ENCODE measurements at regions not wholly inside any gene's neighbourhood (a gene's known extent, or its start where the extent isn't known, plus 50 kb on each side); places are given as distances from the start of the nearest gene placed in this dataset.

DNA sequence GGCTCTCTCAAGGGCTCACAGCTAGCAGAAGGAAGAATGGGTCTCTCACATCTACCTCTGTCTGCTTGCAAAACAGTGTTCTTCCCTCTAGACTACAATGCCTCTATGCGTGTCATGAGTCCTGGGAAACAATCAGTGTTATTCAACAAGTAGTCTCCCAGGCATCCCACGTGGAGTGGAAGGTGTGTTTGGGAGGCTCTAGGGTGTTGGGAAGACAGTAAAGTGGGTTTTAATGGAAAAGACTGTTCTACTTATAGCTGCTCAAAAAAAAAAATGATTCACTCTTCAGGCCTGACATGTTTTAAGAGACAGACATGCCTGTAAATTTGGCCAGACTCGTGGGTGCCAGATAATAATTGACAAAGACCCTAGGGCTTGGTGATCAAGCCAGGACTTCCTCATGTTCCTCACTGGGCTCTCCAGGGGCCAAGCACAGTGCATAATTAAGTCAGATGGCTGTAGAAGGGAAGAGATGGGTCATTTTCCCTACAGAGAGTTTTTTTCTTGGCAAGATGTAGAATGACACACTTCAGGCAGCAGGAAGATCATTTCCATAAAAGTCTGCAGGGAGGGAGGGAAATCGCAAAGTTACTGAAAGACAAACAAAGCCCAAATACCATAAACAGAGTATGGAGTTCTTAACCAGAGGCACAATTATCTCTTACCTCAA is 246.4 kb downstream of the ACTL7B start:
- DNase-seq, result no peak
- intact Hi-C loops (cut with DNase I; ENCODE audit: low total_unique reads), result no loop called here
- 53 to 70% methylated on average over 3 to 4 of the region's 4 CpGs for WGBS, 2 donors (ENCODE audit: low coverage in 1 of 2)
- Histone ChIP-seq H3K9me3 (no peaks in the 10 kb centered on the region), H3K27me3 (no peaks in the 10 kb centered on the region), H3K4me1 (no peaks in the 10 kb centered on the region), H3K36me3 (no peaks in the 10 kb centered on the region), H3K4me3 (no peak overlapping the region), H3K27ac (no peak overlapping the region)
- in situ Hi-C loops (cut with MboI; ENCODE audit: low pct_ligation_motif_present in 1 of 4, low pct_unique_long_range_greater_than_20kb in 1 of 4, low sequenced_read_pairs in 3 of 4), result no loop called here
- TF ChIP-seq EP300 (IDR thresholded peaks at IDR 0.05; ENCODE audit: low read depth) (no peak), POLR2A (IDR thresholded peaks at IDR 0.05) (no peak), POLR2AphosphoS5 (IDR thresholded peaks at IDR 0.05) (no peak), CTCF (IDR thresholded peaks at IDR 0.05) (no peak)

- DNase-seq, result no peak
Observed at GRCh38 chr9:108607607-108608006, 248.2 kb downstream of the ACTL7B start.

GRCh38 chr9:108606401-108606800 is 249.4 kb downstream of the ACTL7B start:
- Histone ChIP-seq H3K36me3 (no peaks in the 10 kb centered on the region), H3K4me3 (no peak overlapping the region), H3K27ac (no peak overlapping the region), H3K4me1 (no peaks in the 10 kb centered on the region), H3K27me3 (no peaks in the 10 kb centered on the region), H3K9me3 (no peaks in the 10 kb centered on the region)
- in situ Hi-C loops (cut with MboI; ENCODE audit: low pct_ligation_motif_present in 1 of 4, low pct_unique_long_range_greater_than_20kb in 1 of 4, low sequenced_read_pairs in 3 of 4) (no loop called here), intact Hi-C loops (cut with DNase I; ENCODE audit: low total_unique reads) (no loop called here)
- DNase-seq, result no peak
- no peak for TF ChIP-seq CTCF (IDR thresholded peaks at IDR 0.05)
- no peak for TF ChIP-seq POLR2A (IDR thresholded peaks at IDR 0.05)
- TF ChIP-seq EP300 (IDR thresholded peaks at IDR 0.05; ENCODE audit: low read depth), result no peak
- TF ChIP-seq POLR2AphosphoS5 (IDR thresholded peaks at IDR 0.05), result no peak
- WGBS, 2 donors (ENCODE audit: low coverage in 1 of 2), result 74 to 77% methylated on average over 3 to 4 of the region's 4 CpGs

More at GRCh38 chr9:108607607-108608006, 248.2 kb downstream of the ACTL7B start:
- H3K4me1 ChIP-seq, result no peaks in the 10 kb centered on the region
- TF ChIP-seq EP300 (IDR thresholded peaks at IDR 0.05; ENCODE audit: low read depth), result no peak
- TF ChIP-seq POLR2AphosphoS5 (IDR thresholded peaks at IDR 0.05), result no peak
- no peak for TF ChIP-seq CTCF (IDR thresholded peaks at IDR 0.05)
- 83 to 87% methylated on average over 3 to 4 of the region's 4 CpGs for WGBS, 2 donors (ENCODE audit: low coverage in 1 of 2)
- H3K27me3 ChIP-seq, result no peaks in the 10 kb centered on the region
- H3K27ac ChIP-seq, result no peak overlapping the region
- intact Hi-C loops (cut with DNase I; ENCODE audit: low total_unique reads), result no loop called here
- H3K36me3 ChIP-seq, result no peaks in the 10 kb centered on the region
- no peak overlapping the region for H3K4me3 ChIP-seq
- no peaks in the 10 kb centered on the region for H3K9me3 ChIP-seq
- in situ Hi-C loops (cut with MboI; ENCODE audit: low pct_ligation_motif_present in 1 of 4, low pct_unique_long_range_greater_than_20kb in 1 of 4, low sequenced_read_pairs in 3 of 4), result no loop called here

- H3K36me3 ChIP-seq, result no peaks in the 10 kb centered on the region
- TF ChIP-seq POLR2A (IDR thresholded peaks at IDR 0.05) (no peak), EP300 (IDR thresholded peaks at IDR 0.05; ENCODE audit: low read depth) (no peak), CTCF (IDR thresholded peaks at IDR 0.05) (no peak), POLR2AphosphoS5 (IDR thresholded peaks at IDR 0.05) (no peak)
- intact Hi-C loops (cut with DNase I; ENCODE audit: low total_unique reads) (no loop called here), in situ Hi-C loops (cut with MboI; ENCODE audit: low pct_ligation_motif_present in 1 of 4, low pct_unique_long_range_greater_than_20kb in 1 of 4, low sequenced_read_pairs in 3 of 4) (no loop called here)
- H3K4me3 ChIP-seq, result no peak overlapping the region
- no peak for DNase-seq
- WGBS, 2 donors (ENCODE audit: low coverage in 1 of 2), result 56% methylated on average over 3 of the region's 3 CpGs; no CpG with 5 or more reads in 1 of the 2 donors
- no peaks in the 10 kb centered on the region for H3K4me1 ChIP-seq
- no peak overlapping the region for H3K27ac ChIP-seq
- H3K27me3 ChIP-seq, result no peaks in the 10 kb centered on the region
- H3K9me3 ChIP-seq, result no peaks in the 10 kb centered on the region
Observed at GRCh38 chr9:108603141-108603540, 252.6 kb downstream of the ACTL7B start.

All from transverse colon (tissue), 4 donors.